ENCODE measurements at regions not wholly inside any gene's neighbourhood (a gene's known extent, or its start where the extent isn't known, plus 50 kb on each side); places are given as distances from the start of the nearest gene placed in this dataset.

- DNase-seq (ENCODE audit: low read depth, low spot score), result no peak
- in situ Hi-C loops (cut with HindIII; ENCODE audit: low sequenced_read_pairs), result no loop called here
- no peak overlapping the region for H3K4me3 ChIP-seq (ENCODE audit: low read depth, low read length)
- no peak for TF ChIP-seq CTCF (IDR thresholded peaks at IDR 0.05; ENCODE audit: low read depth, low read length)
Observed at GRCh38 chr10:29067161-29067560, 221.7 kb upstream of the LYZL1 start.

- H3K4me3 ChIP-seq (ENCODE audit: low read depth, low read length), result no peak overlapping the region
- DNase-seq (ENCODE audit: low read depth, low spot score), result no peak
- no peak for TF ChIP-seq CTCF (IDR thresholded peaks at IDR 0.05; ENCODE audit: low read depth, low read length)
- in situ Hi-C loops (cut with HindIII; ENCODE audit: low sequenced_read_pairs), result no loop called here
Observed at GRCh38 chr10:29067628-29068027, 221.2 kb upstream of the LYZL1 start.

GRCh38 chr10:29068302-29068701, 220.6 kb upstream of the LYZL1 start:
- TF ChIP-seq CTCF (IDR thresholded peaks at IDR 0.05; ENCODE audit: low read depth, low read length), result no peak
- DNase-seq (ENCODE audit: low read depth, low spot score), result no peak
- in situ Hi-C loops (cut with HindIII; ENCODE audit: low sequenced_read_pairs), result no loop called here
- H3K4me3 ChIP-seq (ENCODE audit: low read depth, low read length), result no peak overlapping the region

GRCh38 chr10:29068966-29069365, 219.9 kb upstream of the LYZL1 start:
- in situ Hi-C loops (cut with HindIII; ENCODE audit: low sequenced_read_pairs), result no loop called here
- TF ChIP-seq CTCF (IDR thresholded peaks at IDR 0.05; ENCODE audit: low read depth, low read length), result no peak
- H3K4me3 ChIP-seq (ENCODE audit: low read depth, low read length), result no peak overlapping the region
- no peak for DNase-seq (ENCODE audit: low read depth, low spot score)

GRCh38 chr10:29069941-29070340, 218.9 kb upstream of the LYZL1 start:
- DNase-seq (ENCODE audit: low read depth, low spot score), result no peak
- no peak overlapping the region for H3K4me3 ChIP-seq (ENCODE audit: low read depth, low read length)
- TF ChIP-seq CTCF (IDR thresholded peaks at IDR 0.05; ENCODE audit: low read depth, low read length), result no peak
- in situ Hi-C loops (cut with HindIII; ENCODE audit: low sequenced_read_pairs), result no loop called here

GRCh38 chr10:29078919-29079318, 210.0 kb upstream of the LYZL1 start:
- DNase-seq (ENCODE audit: low read depth, low spot score), result no peak
- in situ Hi-C loops (cut with HindIII; ENCODE audit: low sequenced_read_pairs), result no loop called here
- H3K4me3 ChIP-seq (ENCODE audit: low read depth, low read length), result no peak overlapping the region
- TF ChIP-seq CTCF (IDR thresholded peaks at IDR 0.05; ENCODE audit: low read depth, low read length), result no peak

GRCh38 chr10:29081231-29081630, 207.6 kb upstream of the LYZL1 start:
- H3K4me3 ChIP-seq (ENCODE audit: low read depth, low read length), result no peak overlapping the region
- TF ChIP-seq CTCF (IDR thresholded peaks at IDR 0.05; ENCODE audit: low read depth, low read length), result no peak
- in situ Hi-C loops (cut with HindIII; ENCODE audit: low sequenced_read_pairs), result no loop called here
- DNase-seq (ENCODE audit: low read depth, low spot score), result no peak
